K562 (cell line): ENCODE measurements at regions not wholly inside any gene's neighbourhood (a gene's known extent, or its start where the extent isn't known, plus 50 kb on each side); places are given as distances from the start of the nearest gene placed in this dataset.

Experiments
- BHLHE40 ChIP-seq: IDR thresholded peaks from 2 replicates; pipeline ENCODE4 v1.6.1; 2011; ENCODE audit warnings: low read length, improper control_type of control experiment
- HMG20A ChIP-seq: fragments of 450-650 bp; formaldehyde crosslinking; conservative IDR thresholded peaks from 2 replicates; pipeline ENCODE4 v1.4.0; 2020; ENCODE audit warnings: mild to moderate bottlenecking, mixed read lengths
- MTA3 ChIP-seq: fragments of 450-650 bp; formaldehyde crosslinking; IDR thresholded peaks from 2 replicates; pipeline ENCODE4 v1.6.1; 2017; ENCODE audit warnings: mild to moderate bottlenecking, borderline replicate concordance
- SIN3A ChIP-seq, 2 experiments: fragments of 150-350 bp in 1 of 2; IDR thresholded peaks; 2 replicates each; pipeline ENCODE4 v1.6.1; 2011 to 2016; ENCODE audit warnings: borderline replicate concordance in 2 of 2, low read depth in 2 of 2, low read length in 2 of 2, mild to moderate bottlenecking in 2 of 2, moderate library complexity in 2 of 2; ENCODE audit not compliant: control insufficient read depth in 1 of 2
- ZFX ChIP-seq: sonication (generic); formaldehyde crosslinking; IDR thresholded peaks from 2 replicates; pipeline ENCODE4 v1.8.0; 2022; ENCODE audit warnings: mild to moderate bottlenecking, missing genetic modification reagents, moderate library complexity
- TF ChIP-seq, protein P1 (sequence below): fragments of 250-450 bp; sonication (Bioruptor Pico); IDR thresholded peaks from 2 replicates; pipeline ENCODE4 v1.5.0; 2020; ENCODE audit warnings: mild to moderate bottlenecking, borderline replicate concordance

DNA sequence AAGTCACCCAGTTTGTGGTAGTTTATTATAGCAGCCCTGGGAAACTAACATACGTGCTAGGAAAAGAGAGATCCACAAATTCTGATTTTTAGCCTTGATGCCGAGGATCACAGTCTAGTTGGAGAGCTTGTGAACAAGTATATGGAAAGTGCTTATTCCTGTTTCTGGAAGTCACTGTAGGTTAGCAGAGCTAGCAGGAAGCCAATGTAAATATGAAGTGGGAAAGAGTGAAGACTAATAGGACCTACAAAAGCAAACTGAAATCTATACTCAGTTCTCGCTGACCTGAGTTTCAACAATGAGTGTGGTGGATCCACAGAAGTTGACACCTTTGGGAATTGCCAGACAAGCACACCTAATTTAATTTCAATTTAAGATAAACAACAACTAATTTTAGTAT, 254.9 kb downstream of the PLK2 start:
- no peak for TF ChIP-seq MTA3
- TF ChIP-seq SIN3A (IDR thresholded peaks at IDR 0.05; ENCODE audit: borderline replicate concordance in 2 of 2, control insufficient read depth in 1 of 2, low read depth in 2 of 2, low read length in 2 of 2) = no peak
- TF ChIP-seq, protein P1, sequence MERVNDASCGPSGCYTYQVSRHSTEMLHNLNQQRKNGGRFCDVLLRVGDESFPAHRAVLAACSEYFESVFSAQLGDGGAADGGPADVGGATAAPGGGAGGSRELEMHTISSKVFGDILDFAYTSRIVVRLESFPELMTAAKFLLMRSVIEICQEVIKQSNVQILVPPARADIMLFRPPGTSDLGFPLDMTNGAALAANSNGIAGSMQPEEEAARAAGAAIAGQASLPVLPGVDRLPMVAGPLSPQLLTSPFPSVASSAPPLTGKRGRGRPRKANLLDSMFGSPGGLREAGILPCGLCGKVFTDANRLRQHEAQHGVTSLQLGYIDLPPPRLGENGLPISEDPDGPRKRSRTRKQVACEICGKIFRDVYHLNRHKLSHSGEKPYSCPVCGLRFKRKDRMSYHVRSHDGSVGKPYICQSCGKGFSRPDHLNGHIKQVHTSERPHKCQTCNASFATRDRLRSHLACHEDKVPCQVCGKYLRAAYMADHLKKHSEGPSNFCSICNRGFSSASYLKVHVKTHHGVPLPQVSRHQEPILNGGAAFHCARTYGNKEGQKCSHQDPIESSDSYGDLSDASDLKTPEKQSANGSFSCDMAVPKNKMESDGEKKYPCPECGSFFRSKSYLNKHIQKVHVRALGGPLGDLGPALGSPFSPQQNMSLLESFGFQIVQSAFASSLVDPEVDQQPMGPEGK (CRISPR knock-in tag) = no peak
- no peak for TF ChIP-seq HMG20A (CRISPR knock-in tag)
- no peak for TF ChIP-seq BHLHE40
- no peak for TF ChIP-seq ZFX
